GM21825 (cell line): ENCODE measurements at regions not wholly inside any gene's neighbourhood (a gene's known extent, or its start where the extent isn't known, plus 50 kb on each side); places are given as distances from the start of the nearest gene placed in this dataset.

Source experiments
- ATAC-seq: cut with Tn5 transposase; IDR thresholded peaks from one replicate; pipeline ENCODE4 v1.9.1; 2021; ENCODE audit warnings: mild to moderate bottlenecking, moderate library complexity; ENCODE audit not compliant: unreplicated experiment

GRCh38 chr6:12504325-12504966, 212.1 kb upstream of the PHACTR1 start:
- ATAC-seq: no peak

- no peak for ATAC-seq
Measured at GRCh38 chr6:12505486-12505885, 211.1 kb upstream of the PHACTR1 start.

- no peak for ATAC-seq
Measured at GRCh38 chr6:12506159-12506558, 210.4 kb upstream of the PHACTR1 start.

GRCh38 chr6:12507636-12508035, 208.9 kb upstream of the PHACTR1 start:
- ATAC-seq: no peak

GRCh38 chr6:12508553-12508952, 208.0 kb upstream of the PHACTR1 start:
- ATAC-seq: no peak

GRCh38 chr6:12509060-12509459, 207.5 kb upstream of the PHACTR1 start:
- ATAC-seq: no peak

GRCh38 chr6:12516070-12516469, 200.5 kb upstream of the PHACTR1 start:
- no peak for ATAC-seq

- no peak for ATAC-seq
Measured at GRCh38 chr6:12522347-12522746, 194.2 kb upstream of the PHACTR1 start.

GRCh38 chr6:12523726-12524125, 192.8 kb upstream of the PHACTR1 start:
- no peak for ATAC-seq

GRCh38 chr6:12525276-12525675, 191.3 kb upstream of the PHACTR1 start:
- ATAC-seq: no peak

GRCh38 chr6:12527339-12527738, 189.2 kb upstream of the PHACTR1 start:
- no peak for ATAC-seq

- ATAC-seq: no peak
Measured at GRCh38 chr6:12528136-12528535, 188.4 kb upstream of the PHACTR1 start.

GRCh38 chr6:12528581-12529363, 187.8 kb upstream of the PHACTR1 start:
- ATAC-seq: no peak

- no peak for ATAC-seq
Measured at GRCh38 chr6:12529364-12530019, 187.1 kb upstream of the PHACTR1 start.

- ATAC-seq: no peak
Measured at GRCh38 chr6:12530345-12530744, 186.2 kb upstream of the PHACTR1 start.

- no peak for ATAC-seq
Measured at GRCh38 chr6:12533586-12533985, 183.0 kb upstream of the PHACTR1 start.

GRCh38 chr6:12534069-12534853, 182.3 kb upstream of the PHACTR1 start:
- ATAC-seq: no peak

GRCh38 chr6:12535586-12536314, 180.8 kb upstream of the PHACTR1 start:
- ATAC-seq: no peak

- no peak for ATAC-seq
Measured at GRCh38 chr6:12536416-12536815, 180.2 kb upstream of the PHACTR1 start.

- ATAC-seq: no peak
Measured at GRCh38 chr6:12537389-12537788, 179.2 kb upstream of the PHACTR1 start.
